ENCODE measurements at regions not wholly inside any gene's neighbourhood (a gene's known extent, or its start where the extent isn't known, plus 50 kb on each side); places are given as distances from the start of the nearest gene placed in this dataset.

DNA sequence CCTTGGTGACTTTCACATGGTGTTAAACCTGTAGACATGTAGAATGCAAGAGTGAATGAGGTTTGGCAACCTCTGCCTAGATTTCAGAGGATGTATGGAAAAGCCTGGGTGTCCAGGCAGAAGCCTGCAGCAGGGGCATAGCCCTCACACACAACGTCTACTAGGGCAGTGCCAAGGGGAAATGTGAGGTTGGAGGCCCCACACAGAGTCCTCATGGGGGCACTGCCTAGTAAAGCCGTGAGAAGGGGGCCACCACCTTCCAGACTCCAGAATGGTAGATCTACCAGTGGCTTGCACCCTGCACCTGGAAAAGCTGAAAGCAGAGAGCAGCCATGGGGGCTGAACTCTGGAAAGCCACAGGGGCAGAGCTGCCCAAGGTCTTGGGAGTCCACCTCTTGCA is 241.2 kb downstream of the KLF13 start:
- TF ChIP-seq, protein P1, sequence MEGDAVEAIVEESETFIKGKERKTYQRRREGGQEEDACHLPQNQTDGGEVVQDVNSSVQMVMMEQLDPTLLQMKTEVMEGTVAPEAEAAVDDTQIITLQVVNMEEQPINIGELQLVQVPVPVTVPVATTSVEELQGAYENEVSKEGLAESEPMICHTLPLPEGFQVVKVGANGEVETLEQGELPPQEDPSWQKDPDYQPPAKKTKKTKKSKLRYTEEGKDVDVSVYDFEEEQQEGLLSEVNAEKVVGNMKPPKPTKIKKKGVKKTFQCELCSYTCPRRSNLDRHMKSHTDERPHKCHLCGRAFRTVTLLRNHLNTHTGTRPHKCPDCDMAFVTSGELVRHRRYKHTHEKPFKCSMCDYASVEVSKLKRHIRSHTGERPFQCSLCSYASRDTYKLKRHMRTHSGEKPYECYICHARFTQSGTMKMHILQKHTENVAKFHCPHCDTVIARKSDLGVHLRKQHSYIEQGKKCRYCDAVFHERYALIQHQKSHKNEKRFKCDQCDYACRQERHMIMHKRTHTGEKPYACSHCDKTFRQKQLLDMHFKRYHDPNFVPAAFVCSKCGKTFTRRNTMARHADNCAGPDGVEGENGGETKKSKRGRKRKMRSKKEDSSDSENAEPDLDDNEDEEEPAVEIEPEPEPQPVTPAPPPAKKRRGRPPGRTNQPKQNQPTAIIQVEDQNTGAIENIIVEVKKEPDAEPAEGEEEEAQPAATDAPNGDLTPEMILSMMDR (IDR thresholded peaks at IDR 0.05): no peak
- TF ChIP-seq POLR2AphosphoS5 (IDR thresholded peaks at IDR 0.05) (no peak), POLR2A (IDR thresholded peaks at IDR 0.05) (no peak)

All from prostate gland (tissue), 2 donors.